ENCODE measurements at regions not wholly inside any gene's neighbourhood (a gene's known extent, or its start where the extent isn't known, plus 50 kb on each side); places are given as distances from the start of the nearest gene placed in this dataset.

GRCh38 chr3:176514297-176514696 lies 683.0 kb downstream of the TBL1XR1 start:
- peaks cover 40 to 41% of the 10 kb centered on the region in 2 experiments for H3K9me3 Mint-ChIP-seq
- no peak overlapping the region for H3K4ac ChIP-seq (ENCODE audit: low read depth, low read length)
- H3K18ac ChIP-seq (ENCODE audit: insufficient read length, low read depth, low read length) = no peak overlapping the region
- WGBS (ENCODE audit: extremely low coverage, insufficient read length, low lambda C conversion rate) = no CpG with 5 or more reads among the region's 10 CpGs
- H3K79me1 ChIP-seq (ENCODE audit: insufficient read depth, low read depth, low read length, poor library complexity, severe bottlenecking) = no peaks in the 10 kb centered on the region
- H4K20me1 ChIP-seq (ENCODE audit: control insufficient read depth, insufficient read depth, insufficient read length) = no peaks in the 10 kb centered on the region
- H2BK20ac ChIP-seq (ENCODE audit: low read depth, low read length, poor library complexity, severe bottlenecking) = no peak overlapping the region
- TF ChIP-seq CTCF (conservative IDR thresholded peaks at IDR 0.05) = peak; percentile 83
- H3K14ac ChIP-seq (ENCODE audit: insufficient read depth, low read length) = no peak overlapping the region
- H3K27ac Mint-ChIP-seq = peak overlapping the region in 1 of 3 experiments; percentile 34; a peak in 2 of 7 replicates
- peaks cover 3% of the 10 kb centered on the region for H3K27me3 Mint-ChIP-seq (ENCODE audit: low read depth)
- no peak overlapping the region for H3K27ac ChIP-seq (ENCODE audit: insufficient read length, low read depth, low read length)
- H3K4me1 ChIP-seq (ENCODE audit: insufficient read depth, low read length) = 0 out of 2 replicates have a peak, but pooled peaks cover 2% of the 10 kb centered on the region
- H3K4me3 Mint-ChIP-seq = no peak overlapping the region
- H3K9me3 ChIP-seq (ENCODE audit: control insufficient read depth, low read depth, low read length) = peaks cover 23% of the 10 kb centered on the region
- no peak overlapping the region for H3K56ac ChIP-seq (ENCODE audit: insufficient read length, low read depth, low read length)
- H3K79me2 ChIP-seq (ENCODE audit: insufficient read depth, low read length) = no peaks in the 10 kb centered on the region
- no peak overlapping the region for H2BK12ac ChIP-seq (ENCODE audit: insufficient read length, low read depth, low read length)
- peaks cover 31 to 61% (median 44%) of the 10 kb centered on the region in 3 experiments for H3K36me3 Mint-ChIP-seq (ENCODE audit: insufficient read depth in 1 of 3, low read depth in 3 of 3)
- peak; percentile 80 for DNase-seq
- no peak overlapping the region for H4K91ac ChIP-seq (ENCODE audit: insufficient read length, low read depth, low read length)
- no peak overlapping the region for H4K5ac ChIP-seq (ENCODE audit: insufficient read length, low read depth, low read length)
- H3K23me2 ChIP-seq (ENCODE audit: insufficient read length, low read depth, low read length, poor library complexity, severe bottlenecking) = no peaks in the 10 kb centered on the region
- H3K27me3 ChIP-seq (ENCODE audit: insufficient read depth, low read length) = no peaks in the 10 kb centered on the region
- H2BK15ac ChIP-seq (ENCODE audit: low read depth, low read length) = no peak overlapping the region
- no peak overlapping the region for H3T11ph ChIP-seq (ENCODE audit: low read length)
- H3K4me2 ChIP-seq (ENCODE audit: insufficient read depth, insufficient read length, low read length) = no peak overlapping the region
- no peak overlapping the region for H3K9ac ChIP-seq (ENCODE audit: extremely low read depth, insufficient read length, low read length)
- no peak overlapping the region for H2BK5ac ChIP-seq (ENCODE audit: insufficient read length, low read length)
- no peak overlapping the region for H2AFZ ChIP-seq (ENCODE audit: low read length)
- H2AK5ac ChIP-seq (ENCODE audit: insufficient read length, low read length) = no peak overlapping the region
- H3K23ac ChIP-seq (ENCODE audit: insufficient read length, low read depth, low read length) = no peak overlapping the region
- peaks cover 2 to 7% of the 10 kb centered on the region in 2 experiments for H3K4me1 Mint-ChIP-seq
- H4K8ac ChIP-seq (replicated peaks; ENCODE audit: insufficient read length, low read depth, low read length) = no peak overlapping the region
- H2BK120ac ChIP-seq (ENCODE audit: low read depth, low read length, poor library complexity, severe bottlenecking) = no peak overlapping the region

Measured in H9 (cell line).